ENCODE measurements at regions not wholly inside any gene's neighbourhood (a gene's known extent, or its start where the extent isn't known, plus 50 kb on each side); places are given as distances from the start of the nearest gene placed in this dataset.

DNA sequence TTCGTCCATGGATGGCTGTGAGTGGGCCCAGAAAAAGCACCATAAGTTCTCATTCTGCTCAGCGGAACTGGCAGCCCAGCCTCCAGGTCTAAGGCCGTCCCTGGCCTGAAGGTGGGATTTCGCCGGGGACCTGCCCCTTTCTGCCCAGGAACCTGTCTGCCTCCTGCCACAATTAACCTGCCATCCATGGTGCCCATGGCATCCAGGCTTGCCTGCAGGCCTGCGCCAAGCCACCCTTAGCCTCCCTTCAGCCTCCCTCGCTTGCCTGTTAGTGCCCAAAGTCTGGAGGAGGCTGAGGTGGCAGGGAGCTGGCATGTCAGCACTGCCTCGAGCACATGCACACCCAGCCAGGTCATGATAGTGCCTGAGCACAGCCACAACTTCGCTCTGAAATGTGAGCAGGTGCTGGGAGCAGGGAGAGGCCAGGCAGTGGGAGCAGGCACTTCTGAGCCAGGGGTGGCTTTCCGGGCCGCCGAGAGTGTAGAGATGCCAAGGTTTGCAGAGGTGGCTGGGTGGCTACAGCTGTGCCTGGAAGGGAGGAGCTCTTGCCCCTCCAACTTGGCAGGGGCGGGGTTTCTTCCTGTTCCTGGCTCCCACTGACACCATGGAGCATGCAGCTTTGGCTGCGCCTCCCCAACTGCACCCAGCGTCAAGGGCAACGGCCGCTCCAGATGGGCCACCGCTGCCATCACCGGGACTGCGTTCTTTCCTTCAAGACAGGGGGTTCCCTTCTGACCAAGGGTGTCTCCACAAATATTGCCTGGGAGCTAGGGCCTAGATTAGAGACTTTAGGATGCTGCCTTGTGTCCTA is 648.9 kb upstream of the VRK2 start:
- TF ChIP-seq, protein P1, sequence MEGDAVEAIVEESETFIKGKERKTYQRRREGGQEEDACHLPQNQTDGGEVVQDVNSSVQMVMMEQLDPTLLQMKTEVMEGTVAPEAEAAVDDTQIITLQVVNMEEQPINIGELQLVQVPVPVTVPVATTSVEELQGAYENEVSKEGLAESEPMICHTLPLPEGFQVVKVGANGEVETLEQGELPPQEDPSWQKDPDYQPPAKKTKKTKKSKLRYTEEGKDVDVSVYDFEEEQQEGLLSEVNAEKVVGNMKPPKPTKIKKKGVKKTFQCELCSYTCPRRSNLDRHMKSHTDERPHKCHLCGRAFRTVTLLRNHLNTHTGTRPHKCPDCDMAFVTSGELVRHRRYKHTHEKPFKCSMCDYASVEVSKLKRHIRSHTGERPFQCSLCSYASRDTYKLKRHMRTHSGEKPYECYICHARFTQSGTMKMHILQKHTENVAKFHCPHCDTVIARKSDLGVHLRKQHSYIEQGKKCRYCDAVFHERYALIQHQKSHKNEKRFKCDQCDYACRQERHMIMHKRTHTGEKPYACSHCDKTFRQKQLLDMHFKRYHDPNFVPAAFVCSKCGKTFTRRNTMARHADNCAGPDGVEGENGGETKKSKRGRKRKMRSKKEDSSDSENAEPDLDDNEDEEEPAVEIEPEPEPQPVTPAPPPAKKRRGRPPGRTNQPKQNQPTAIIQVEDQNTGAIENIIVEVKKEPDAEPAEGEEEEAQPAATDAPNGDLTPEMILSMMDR (conservative IDR thresholded peaks at IDR 0.05; ENCODE audit: low read depth, low read length), result no peak
- TF ChIP-seq EZH2phosphoT487 (IDR thresholded peaks at IDR 0.05; ENCODE audit: borderline replicate concordance, low read length) (no peak), EZH2 (IDR thresholded peaks at IDR 0.05; ENCODE audit: low read length, unreplicated experiment) (no peak)
